Activated CD4-positive, alpha-beta T cell treated with anti-CD3 and anti-CD28 coated beads, Interleukin-2, amount 50 U/mL, for 4 hours (primary cell): ENCODE measurements at regions not wholly inside any gene's neighbourhood (a gene's known extent, or its start where the extent isn't known, plus 50 kb on each side); places are given as distances from the start of the nearest gene placed in this dataset.

Experiments used
- DNase-seq, 2 experiments: peaks; one replicate each; pipeline ENCODE4 v3.0.0-alpha.2; 2020

GRCh38 chr13:58051807-58052375 is 420.3 kb downstream of the PCDH17 start:
- DNase-seq: no peak

GRCh38 chr13:58056426-58056825 is 424.9 kb downstream of the PCDH17 start:
- DNase-seq: no peak

GRCh38 chr13:58059624-58060023 is 428.1 kb downstream of the PCDH17 start:
- DNase-seq: no peak

GRCh38 chr13:58080806-58081205 is 449.3 kb downstream of the PCDH17 start:
- no peak for DNase-seq

GRCh38 chr13:58081301-58081820 is 449.8 kb downstream of the PCDH17 start:
- no peak for DNase-seq

- DNase-seq: no peak
These were observed 451.5 kb downstream of the PCDH17 start for GRCh38 chr13:58083064-58083463.

- DNase-seq: no peak
These were observed 453.7 kb downstream of the PCDH17 start for GRCh38 chr13:58085274-58085673.

GRCh38 chr13:58085819-58086218 is 454.3 kb downstream of the PCDH17 start:
- no peak for DNase-seq

- no peak for DNase-seq
These were observed 456.0 kb downstream of the PCDH17 start for GRCh38 chr13:58087566-58087965.

- no peak for DNase-seq
These were observed 461.9 kb downstream of the PCDH17 start for GRCh38 chr13:58093394-58093793.

GRCh38 chr13:58097831-58098230 is 466.3 kb downstream of the PCDH17 start:
- no peak for DNase-seq

GRCh38 chr13:58119351-58119750 is 487.8 kb downstream of the PCDH17 start:
- no peak for DNase-seq

- no peak for DNase-seq
These were observed 488.3 kb downstream of the PCDH17 start for GRCh38 chr13:58119804-58120203.

GRCh38 chr13:58126496-58126895 is 495.0 kb downstream of the PCDH17 start:
- DNase-seq: no peak

GRCh38 chr13:58134012-58134411 is 502.5 kb downstream of the PCDH17 start:
- no peak for DNase-seq

- no peak for DNase-seq
These were observed 503.0 kb downstream of the PCDH17 start for GRCh38 chr13:58134525-58134924.

- no peak for DNase-seq
These were observed 511.4 kb downstream of the PCDH17 start for GRCh38 chr13:58142952-58143351.

GRCh38 chr13:58144616-58145015 is 513.1 kb downstream of the PCDH17 start:
- no peak for DNase-seq

- DNase-seq: no peak
These were observed 519.9 kb downstream of the PCDH17 start for GRCh38 chr13:58151452-58151851.

GRCh38 chr13:58160980-58161379 is 529.4 kb downstream of the PCDH17 start:
- DNase-seq: no peak

GRCh38 chr13:58165617-58166016 is 534.1 kb downstream of the PCDH17 start:
- DNase-seq: no peak

GRCh38 chr13:58181111-58181510 is 549.6 kb downstream of the PCDH17 start:
- DNase-seq: no peak

- DNase-seq: no peak
These were observed 556.3 kb downstream of the PCDH17 start for GRCh38 chr13:58187881-58188280.

- DNase-seq: no peak
These were observed 559.0 kb downstream of the PCDH17 start for GRCh38 chr13:58190577-58190976.

GRCh38 chr13:58191754-58192153 is 560.2 kb downstream of the PCDH17 start:
- no peak for DNase-seq
